HepG2 (cell line): ENCODE measurements at regions not wholly inside any gene's neighbourhood (a gene's known extent, or its start where the extent isn't known, plus 50 kb on each side); places are given as distances from the start of the nearest gene placed in this dataset.

Experiments
- ATAC-seq: fragments of 200-7000 bp; cut with Tn5 transposase; 3 replicates; pipeline ENCODE4 v1.9.1; 2020; ENCODE audit warnings: mild to moderate bottlenecking, moderate library complexity
- BruUV-seq: library from RNA; stranded (reverse); fragments of 400-500 nt; replicated peaks from 2 replicates; lab custom pipeline; 2021; lab: Mats Ljungman, UMichigan
- CTCF ChIA-PET: fragments of 300-600 bp; formaldehyde crosslinking; extraction: SDS; loops from one replicate; lab custom pipeline; 2021; ENCODE audit warnings: low total read pairs, inconsistent platforms, low intra/inter-chr PET ratio; lab: Yijun Ruan, JAX
- POLR2A ChIA-PET: fragments of 350-600 bp; sonication (Branson Sonifier 250); formaldehyde crosslinking; loops from one replicate; lab custom pipeline; 2020; ENCODE audit warnings: antibody characterized with exemption, inconsistent platforms; lab: Yijun Ruan, JAX
- DNase-seq: peaks from one replicate; pipeline ENCODE4 v3.0.0-alpha.2; 2015; ENCODE audit warnings: low spot score
- FAIRE-seq: peaks from 3 replicates; lab custom pipeline; 2011; peaks lifted over from hg19 to GRCh38; lab: Jason Lieb, UNC
- H2AFZ ChIP-seq: one replicate; pipeline ENCODE4 v1.6.1; 2011; ENCODE audit warnings: low read length, inconsistent platforms
- H3K27ac ChIP-seq: fragments of 300-600 bp; 3 replicates; pipeline ENCODE4 v1.8.0; 2011; ENCODE audit warnings: mixed run types, mild to moderate bottlenecking, mixed read lengths, low read length, inconsistent platforms; ENCODE audit not compliant: insufficient read depth; ENCODE audit errors: extremely low read length
- H3K27me3 ChIP-seq, 2 experiments: fragments of 200-600 bp in 1 of 2; 2 replicates in 1 of 2; 3 replicates in 1 of 2; pipeline versions ENCODE4 v1.6.0 to v1.8.0; 2011; ENCODE audit warnings: low read length in 2 of 2, mild to moderate bottlenecking in 2 of 2, moderate library complexity in 2 of 2, inconsistent platforms in 1 of 2; ENCODE audit not compliant: insufficient read depth in 2 of 2, control insufficient read depth in 1 of 2
- H3K36me3 ChIP-seq, 2 experiments: fragments of 200-600 bp in 1 of 2; replicated peaks in 1 of 2; 2 replicates in 1 of 2; 3 replicates in 1 of 2; pipeline versions ENCODE4 v1.5.1 to v1.8.0; 2011; ENCODE audit warnings: low read length in 2 of 2, inconsistent platforms in 1 of 2; ENCODE audit not compliant: insufficient read depth in 2 of 2, control insufficient read depth in 1 of 2
- H3K4me1 ChIP-seq: 2 replicates; pipeline ENCODE4 v1.5.1; 2012; ENCODE audit warnings: low read length, inconsistent platforms; ENCODE audit not compliant: insufficient read depth
- H3K4me2 ChIP-seq: 2 replicates; pipeline ENCODE4 v1.6.0; 2011; ENCODE audit warnings: low read depth, low read length, inconsistent platforms
- H3K4me3 ChIP-seq, 3 experiments: fragments of 200-600 bp in 1 of 3; sonication (generic), shearing (Covaris generic) in 1 of 3; replicated peaks in 1 of 3; 2 replicates each; pipeline ENCODE4 v1.5.1; 2011 to 2016; ENCODE audit warnings: low read length in 3 of 3, inconsistent platforms in 2 of 3, low read depth in 2 of 3, mild to moderate bottlenecking in 2 of 3, control low read depth in 1 of 3, mixed read lengths in 1 of 3; ENCODE audit not compliant: insufficient read depth in 1 of 3
- H3K79me2 ChIP-seq: one replicate; pipeline ENCODE4 v1.6.1; 2011; ENCODE audit warnings: low read length, inconsistent platforms; ENCODE audit not compliant: insufficient read depth
- H3K9ac ChIP-seq: 2 replicates; pipeline ENCODE4 v1.6.0; 2011; ENCODE audit warnings: mild to moderate bottlenecking, low read depth, low read length, inconsistent platforms; ENCODE audit not compliant: insufficient read depth
- H3K9me3 ChIP-seq: 2 replicates; pipeline ENCODE4 v1.5.1; 2012; ENCODE audit warnings: mild to moderate bottlenecking, low read length
- H4K20me1 ChIP-seq: 2 replicates; pipeline ENCODE4 v1.6.0; 2011; ENCODE audit warnings: inconsistent platforms, mild to moderate bottlenecking, low read length, moderate library complexity; ENCODE audit not compliant: insufficient read depth
- ATAD3A ChIP-seq: sonication (generic); formaldehyde crosslinking; IDR thresholded peaks from 2 replicates; pipeline ENCODE4 v1.4.0; 2020; ENCODE audit warnings: missing genetic modification reagents
- CEBPG ChIP-seq: IDR thresholded peaks from 2 replicates; pipeline ENCODE4 v1.6.1; 2016
- EED ChIP-seq: sonication (generic); formaldehyde crosslinking; IDR thresholded peaks from 2 replicates; pipeline ENCODE4 v1.5.0; 2020; ENCODE audit warnings: mild to moderate bottlenecking, missing genetic modification reagents
- HMGA1 ChIP-seq: sonication (generic); formaldehyde crosslinking; conservative IDR thresholded peaks from 2 replicates; pipeline ENCODE4 v1.4.0; 2020; ENCODE audit warnings: missing genetic modification reagents
- MEIS1 ChIP-seq: sonication (generic); formaldehyde crosslinking; IDR thresholded peaks from 2 replicates; pipeline ENCODE4 v1.9.0; 2021; ENCODE audit warnings: mild to moderate bottlenecking, missing genetic modification reagents, moderate library complexity, borderline replicate concordance
- NR2F6 ChIP-seq, 2 experiments: IDR thresholded peaks; 2 replicates each; pipeline ENCODE4 v1.6.1; 2016; ENCODE audit warnings: antibody characterized with exemption in 1 of 2, mild to moderate bottlenecking in 1 of 2
- POGZ ChIP-seq: sonication (generic); formaldehyde crosslinking; IDR thresholded peaks from 2 replicates; pipeline ENCODE4 v1.4.0; 2020; ENCODE audit warnings: mild to moderate bottlenecking, missing genetic modification reagents
- RAD21 ChIP-seq: fragments of 450-650 bp; formaldehyde crosslinking; IDR thresholded peaks from 2 replicates; pipeline ENCODE4 v1.5.0; 2020; ENCODE audit warnings: mild to moderate bottlenecking
- RNF2 ChIP-seq: fragments of 450-650 bp; conservative IDR thresholded peaks from 2 replicates; pipeline ENCODE4 v1.6.1; 2016; ENCODE audit warnings: low read depth
- SRSF1 ChIP-seq: fragments of 200-400 bp; formaldehyde crosslinking; optimal IDR thresholded peaks from 2 replicates; pipeline ENCODE3; 2017; ENCODE audit warnings: mild to moderate bottlenecking, low read depth, low read length, moderate library complexity
- ZFP37 ChIP-seq: sonication (generic); formaldehyde crosslinking; IDR thresholded peaks from 2 replicates; pipeline ENCODE4 v1.4.0; 2020; ENCODE audit warnings: missing genetic modification reagents, borderline replicate concordance
- ZNF782 ChIP-seq: sonication (generic); formaldehyde crosslinking; IDR thresholded peaks from 2 replicates; pipeline ENCODE4 v1.4.0; 2020; ENCODE audit warnings: missing genetic modification reagents, mild to moderate bottlenecking, borderline replicate concordance
- WGBS: methylation state at CpG from one replicate; pipeline ENCODE4 v1.1.6; 2017; ENCODE audit warnings: low lambda C conversion rate; 5-methylcytosine and 5-hydroxymethylcytosine counted together
- in situ Hi-C: cut with HindIII; loops from 2 replicates; pipeline ENCODE4 v1.10.0; 2017; ENCODE audit warnings: low pct_unique_long_range_greater_than_20kb; ENCODE audit not compliant: extremely low pct_ligation_motif_present
- intact Hi-C: fragments of 100-400 bp; cut with micrococcal nuclease; formaldehyde crosslinking; loops from one replicate; pipeline ENCODE4 v1.10.0; 2022; ENCODE audit not compliant: unreplicated experiment
- TF ChIP-seq, protein P1 (sequence below): sonication (generic); formaldehyde crosslinking; IDR thresholded peaks from 2 replicates; pipeline ENCODE4 v1.5.0; 2020; ENCODE audit warnings: mild to moderate bottlenecking, missing genetic modification reagents, borderline replicate concordance
- TF ChIP-seq, protein P2 (sequence below): sonication (generic); formaldehyde crosslinking; IDR thresholded peaks from 2 replicates; pipeline ENCODE4 v1.4.0; 2020; ENCODE audit warnings: missing genetic modification reagents, borderline replicate concordance

DNA sequence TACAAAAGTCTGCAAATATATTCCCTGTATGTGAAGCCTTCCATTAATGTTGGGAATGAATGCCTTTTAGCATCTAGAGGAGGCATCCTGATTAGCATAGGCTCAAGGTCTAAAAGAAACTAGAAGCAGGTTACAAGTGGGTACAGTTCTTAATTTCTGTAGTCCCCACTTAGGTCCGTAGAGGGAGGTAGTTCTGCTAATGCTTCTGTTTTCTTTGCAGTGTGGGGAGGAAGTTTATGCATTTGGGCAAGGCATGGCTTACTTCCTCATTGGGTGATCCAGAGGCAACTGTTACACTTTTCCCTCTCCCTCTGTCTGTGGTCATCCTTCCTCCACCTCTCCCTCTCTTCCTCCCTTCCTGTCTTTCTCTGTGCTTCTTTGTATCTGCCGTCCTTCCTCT lies 108.4 kb upstream of the ZKSCAN2 start:
- Histone ChIP-seq H3K4me1 (no peaks in the 10 kb centered on the region), H3K27me3 (peaks cover 0 to 4% of the 10 kb centered on the region in 2 experiments; a peak in 1 of 5 replicates), H3K4me3 (no peak overlapping the region), H3K36me3 (no peaks in the 10 kb centered on the region), H3K9ac (no peak overlapping the region), H4K20me1 (no peaks in the 10 kb centered on the region), H2AFZ (no peak overlapping the region), H3K9me3 (no peaks in the 10 kb centered on the region), H3K4me2 (no peak overlapping the region), H3K27ac (no peak overlapping the region), H3K79me2 (no peaks in the 10 kb centered on the region)
- whole genome bisulfite sequencing, result 7% methylated on average over 2 of the region's 2 CpGs
- intact Hi-C loops (no loop called here), in situ Hi-C loops (no loop called here)
- POLR2A ChIA-PET, result no interaction called here
- CTCF ChIA-PET, result no interaction called here
- BruUV-seq, result no TSS peak
- no peak for FAIRE-seq
- ATAC-seq, result no peak
- no peak for DNase-seq
- TF ChIP-seq MEIS1 (CRISPR knock-in tag), result no peak
- TF ChIP-seq CEBPG (CRISPR knock-in tag), result no peak
- TF ChIP-seq ZNF782 (CRISPR knock-in tag), result no peak
- TF ChIP-seq SRSF1, result no peak
- TF ChIP-seq EED, result no peak
- no peak for TF ChIP-seq HMGA1
- TF ChIP-seq RAD21 (CRISPR knock-in tag), result no peak
- TF ChIP-seq ATAD3A, result no peak
- TF ChIP-seq, protein P1, sequence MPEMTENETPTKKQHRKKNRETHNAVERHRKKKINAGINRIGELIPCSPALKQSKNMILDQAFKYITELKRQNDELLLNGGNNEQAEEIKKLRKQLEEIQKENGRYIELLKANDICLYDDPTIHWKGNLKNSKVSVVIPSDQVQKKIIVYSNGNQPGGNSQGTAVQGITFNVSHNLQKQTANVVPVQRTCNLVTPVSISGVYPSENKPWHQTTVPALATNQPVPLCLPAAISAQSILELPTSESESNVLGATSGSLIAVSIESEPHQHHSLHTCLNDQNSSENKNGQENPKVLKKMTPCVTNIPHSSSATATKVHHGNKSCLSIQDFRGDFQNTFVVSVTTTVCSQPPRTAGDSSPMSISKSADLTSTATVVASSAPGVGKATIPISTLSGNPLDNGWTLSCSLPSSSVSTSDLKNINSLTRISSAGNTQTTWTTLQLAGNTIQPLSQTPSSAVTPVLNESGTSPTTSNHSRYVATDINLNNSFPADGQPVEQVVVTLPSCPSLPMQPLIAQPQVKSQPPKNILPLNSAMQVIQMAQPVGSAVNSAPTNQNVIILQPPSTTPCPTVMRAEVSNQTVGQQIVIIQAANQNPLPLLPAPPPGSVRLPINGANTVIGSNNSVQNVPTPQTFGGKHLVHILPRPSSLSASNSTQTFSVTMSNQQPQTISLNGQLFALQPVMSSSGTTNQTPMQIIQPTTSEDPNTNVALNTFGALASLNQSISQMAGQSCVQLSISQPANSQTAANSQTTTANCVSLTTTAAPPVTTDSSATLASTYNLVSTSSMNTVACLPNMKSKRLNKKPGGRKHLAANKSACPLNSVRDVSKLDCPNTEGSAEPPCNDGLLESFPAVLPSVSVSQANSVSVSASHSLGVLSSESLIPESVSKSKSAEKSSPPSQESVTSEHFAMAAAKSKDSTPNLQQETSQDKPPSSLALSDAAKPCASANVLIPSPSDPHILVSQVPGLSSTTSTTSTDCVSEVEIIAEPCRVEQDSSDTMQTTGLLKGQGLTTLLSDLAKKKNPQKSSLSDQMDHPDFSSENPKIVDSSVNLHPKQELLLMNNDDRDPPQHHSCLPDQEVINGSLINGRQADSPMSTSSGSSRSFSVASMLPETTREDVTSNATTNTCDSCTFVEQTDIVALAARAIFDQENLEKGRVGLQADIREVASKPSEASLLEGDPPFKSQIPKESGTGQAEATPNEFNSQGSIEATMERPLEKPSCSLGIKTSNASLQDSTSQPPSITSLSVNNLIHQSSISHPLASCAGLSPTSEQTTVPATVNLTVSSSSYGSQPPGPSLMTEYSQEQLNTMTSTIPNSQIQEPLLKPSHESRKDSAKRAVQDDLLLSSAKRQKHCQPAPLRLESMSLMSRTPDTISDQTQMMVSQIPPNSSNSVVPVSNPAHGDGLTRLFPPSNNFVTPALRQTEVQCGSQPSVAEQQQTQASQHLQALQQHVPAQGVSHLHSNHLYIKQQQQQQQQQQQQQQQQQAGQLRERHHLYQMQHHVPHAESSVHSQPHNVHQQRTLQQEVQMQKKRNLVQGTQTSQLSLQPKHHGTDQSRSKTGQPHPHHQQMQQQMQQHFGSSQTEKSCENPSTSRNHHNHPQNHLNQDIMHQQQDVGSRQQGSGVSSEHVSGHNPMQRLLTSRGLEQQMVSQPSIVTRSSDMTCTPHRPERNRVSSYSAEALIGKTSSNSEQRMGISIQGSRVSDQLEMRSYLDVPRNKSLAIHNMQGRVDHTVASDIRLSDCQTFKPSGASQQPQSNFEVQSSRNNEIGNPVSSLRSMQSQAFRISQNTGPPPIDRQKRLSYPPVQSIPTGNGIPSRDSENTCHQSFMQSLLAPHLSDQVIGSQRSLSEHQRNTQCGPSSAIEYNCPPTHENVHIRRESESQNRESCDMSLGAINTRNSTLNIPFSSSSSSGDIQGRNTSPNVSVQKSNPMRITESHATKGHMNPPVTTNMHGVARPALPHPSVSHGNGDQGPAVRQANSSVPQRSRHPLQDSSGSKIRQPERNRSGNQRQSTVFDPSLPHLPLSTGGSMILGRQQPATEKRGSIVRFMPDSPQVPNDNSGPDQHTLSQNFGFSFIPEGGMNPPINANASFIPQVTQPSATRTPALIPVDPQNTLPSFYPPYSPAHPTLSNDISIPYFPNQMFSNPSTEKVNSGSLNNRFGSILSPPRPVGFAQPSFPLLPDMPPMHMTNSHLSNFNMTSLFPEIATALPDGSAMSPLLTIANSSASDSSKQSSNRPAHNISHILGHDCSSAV (CRISPR knock-in tag), result no peak
- TF ChIP-seq, protein P2, sequence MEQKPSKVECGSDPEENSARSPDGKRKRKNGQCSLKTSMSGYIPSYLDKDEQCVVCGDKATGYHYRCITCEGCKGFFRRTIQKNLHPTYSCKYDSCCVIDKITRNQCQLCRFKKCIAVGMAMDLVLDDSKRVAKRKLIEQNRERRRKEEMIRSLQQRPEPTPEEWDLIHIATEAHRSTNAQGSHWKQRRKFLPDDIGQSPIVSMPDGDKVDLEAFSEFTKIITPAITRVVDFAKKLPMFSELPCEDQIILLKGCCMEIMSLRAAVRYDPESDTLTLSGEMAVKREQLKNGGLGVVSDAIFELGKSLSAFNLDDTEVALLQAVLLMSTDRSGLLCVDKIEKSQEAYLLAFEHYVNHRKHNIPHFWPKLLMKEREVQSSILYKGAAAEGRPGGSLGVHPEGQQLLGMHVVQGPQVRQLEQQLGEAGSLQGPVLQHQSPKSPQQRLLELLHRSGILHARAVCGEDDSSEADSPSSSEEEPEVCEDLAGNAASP (CRISPR knock-in tag), result no peak
- no peak for TF ChIP-seq ZFP37 (CRISPR knock-in tag)
- no peak for TF ChIP-seq RNF2
- TF ChIP-seq POGZ, result no peak
- no peak for TF ChIP-seq NR2F6 (IDR thresholded peaks at IDR 0.05)
- no peak for TF ChIP-seq NR2F6 (CRISPR knock-in tag; IDR thresholded peaks at IDR 0.05)
